A673 (cell line): ENCODE measurements at regions not wholly inside any gene's neighbourhood (a gene's known extent, or its start where the extent isn't known, plus 50 kb on each side); places are given as distances from the start of the nearest gene placed in this dataset.
"Not testable (repeated sequence)": the region's sequence is repeated elsewhere in the genome, so short reads cannot be mapped to it uniquely, and the experiment has no call there.

Source experiments
- CTCF ChIP-seq: fragments of 300-800, 200-600 bp; sonication (generic); conservative IDR thresholded peaks from 2 replicates; pipeline ENCODE4 v1.5.1; 2017; ENCODE audit warnings: low read depth, mild to moderate bottlenecking, antibody characterized with exemption, low read length, moderate library complexity, mixed read lengths
- EZH2 ChIP-seq: fragments of 200-600 bp; sonication (generic); IDR thresholded peaks from 2 replicates; pipeline ENCODE4 v1.6.1; 2017; ENCODE audit warnings: borderline replicate concordance, low read depth, mild to moderate bottlenecking, mixed read lengths, antibody characterized with exemption, low read length; ENCODE audit not compliant: poor library complexity, severe bottlenecking

- TF ChIP-seq CTCF, EZH2: not testable (repeated sequence)
Measured at GRCh38 chr10:47647523-47648101, 115.8 kb downstream of the SYT15B start.
